HCT116 (cell line): ENCODE measurements at regions not wholly inside any gene's neighbourhood (a gene's known extent, or its start where the extent isn't known, plus 50 kb on each side); places are given as distances from the start of the nearest gene placed in this dataset.

Experiments
- ATAC-seq: fragments of 200-7000 bp; cut with Tn5 transposase; 2 replicates; pipeline ENCODE4 v1.9.1; 2020; ENCODE audit warnings: mild to moderate bottlenecking, moderate library complexity
- BruUV-seq: library from RNA; stranded (reverse); fragments of 400-500 nt; replicated peaks from 2 replicates; lab custom pipeline; 2021; lab: Mats Ljungman, UMichigan
- CTCF ChIA-PET: fragments of 300-600 bp; sonication (Branson Sonifier 250); formaldehyde crosslinking; loops from one replicate; lab custom pipeline; 2021; ENCODE audit warnings: antibody characterized with exemption; lab: Charles Lee
- POLR2A ChIA-PET: fragments of 300-600, 350-600 bp; sonication (Branson Sonifier 250); formaldehyde crosslinking; loops from one replicate; lab custom pipeline; 2021; ENCODE audit warnings: antibody characterized with exemption; lab: Charles Lee
- RAD21 ChIA-PET, 2 experiments: fragments of 300-600 bp; sonication (Branson Sonifier 250); formaldehyde crosslinking; loops; one replicate each; lab custom pipeline; 2023; ENCODE audit warnings: low total read pairs in 2 of 2; ENCODE audit not compliant: uncharacterized antibody in 2 of 2, unreplicated experiment in 2 of 2, low non-redundant PET in 1 of 2; lab: Charles Lee
- DNase-seq: peaks from one replicate; pipeline ENCODE4 v3.0.0-alpha.2; 2010; ENCODE audit warnings: low read depth, low spot score
- H2AFZ ChIP-seq: fragments of 200-600 bp; shearing (Covaris generic), sonication (generic); 2 replicates; pipeline ENCODE4 v1.6.1; 2017; ENCODE audit warnings: low read depth, mixed run types, mixed read lengths, antibody characterized with exemption, low read length; ENCODE audit not compliant: poor library complexity, severe bottlenecking
- H3K27ac ChIP-seq: 2 replicates; pipeline ENCODE4 v1.5.1; 2012; ENCODE audit warnings: low read depth, low read length
- H3K27me3 ChIP-seq: fragments of 200-600 bp; sonication (generic); 2 replicates; pipeline ENCODE4 v1.6.1; 2016; ENCODE audit warnings: mixed run types, low read length, mixed read lengths; ENCODE audit not compliant: insufficient read depth
- H3K36me3 ChIP-seq, 2 experiments: fragments of 200-500 bp in 1 of 2; fragments of 200-600 bp in 1 of 2; sonication (Bioruptor generic) in 1 of 2; sonication (generic) in 1 of 2; 2 replicates each; pipeline versions ENCODE4 v1.5.1 to v1.6.1; 2014 to 2016; ENCODE audit warnings: low read length in 2 of 2, inconsistent platforms in 1 of 2, mixed read lengths in 1 of 2, mixed run types in 1 of 2; ENCODE audit not compliant: insufficient read depth in 2 of 2, control insufficient read depth in 1 of 2
- H3K4me1 ChIP-seq, 2 experiments: fragments of 200-600 bp in 1 of 2; sonication (generic) in 1 of 2; 2 replicates each; pipeline versions ENCODE4 v1.5.1 to v1.6.1; 2012 to 2017; ENCODE audit warnings: low read length in 2 of 2, inconsistent platforms in 1 of 2, mild to moderate bottlenecking in 1 of 2, mixed read lengths in 1 of 2, mixed run types in 1 of 2, moderate library complexity in 1 of 2; ENCODE audit not compliant: insufficient read depth in 2 of 2, control insufficient read depth in 1 of 2
- H3K4me2 ChIP-seq: fragments of 200-600 bp; sonication (generic); 2 replicates; pipeline ENCODE4 v1.6.1; 2017; ENCODE audit warnings: mixed run types, low read length, mixed read lengths
- H3K4me3 ChIP-seq, 2 experiments: fragments of 200-600 bp in 1 of 2; sonication (generic) in 1 of 2; replicated peaks in 1 of 2; 2 replicates each; pipeline ENCODE4 v1.5.1; 2011 to 2016; ENCODE audit warnings: low read length in 2 of 2, control low read depth in 1 of 2, low read depth in 1 of 2, mild to moderate bottlenecking in 1 of 2, mixed read lengths in 1 of 2, mixed run types in 1 of 2
- H3K79me2 ChIP-seq: fragments of 200-600 bp; sonication (generic); 2 replicates; pipeline ENCODE4 v1.6.1; 2017; ENCODE audit warnings: mild to moderate bottlenecking, mixed run types, low read length, moderate library complexity, mixed read lengths; ENCODE audit not compliant: insufficient read depth
- H3K9ac ChIP-seq: fragments of 200-600 bp; sonication (generic); 2 replicates; pipeline ENCODE4 v1.6.1; 2016; ENCODE audit warnings: low read length, mixed read lengths
- H3K9me2 ChIP-seq: fragments of 200-600 bp; sonication (generic), shearing (Covaris generic); 2 replicates; pipeline ENCODE4 v1.6.1; 2017; ENCODE audit warnings: mixed run types, mild to moderate bottlenecking, moderate library complexity; ENCODE audit not compliant: insufficient read depth
- H3K9me3 ChIP-seq, 2 experiments: fragments of 200-500 bp in 1 of 2; fragments of 200-600 bp in 1 of 2; sonication (Bioruptor generic) in 1 of 2; sonication (generic) in 1 of 2; 2 replicates each; pipeline ENCODE4 v1.6.1; 2014 to 2017; ENCODE audit warnings: low read length in 2 of 2, mixed read lengths in 2 of 2, inconsistent platforms in 1 of 2, low read depth in 1 of 2, mild to moderate bottlenecking in 1 of 2, mixed run types in 1 of 2, moderate library complexity in 1 of 2; ENCODE audit not compliant: control insufficient read depth in 1 of 2, insufficient read depth in 1 of 2
- H4K20me1 ChIP-seq: fragments of 200-600 bp; sonication (generic), shearing (Covaris generic); 2 replicates; pipeline ENCODE4 v1.6.1; 2017; ENCODE audit warnings: mixed run types, mild to moderate bottlenecking, moderate library complexity; ENCODE audit not compliant: insufficient read depth
- FOSL1 ChIP-seq: IDR thresholded peaks from 2 replicates; pipeline ENCODE4 v1.6.1; 2012; ENCODE audit warnings: low read depth
- POLR2A ChIP-seq: IDR thresholded peaks from 2 replicates; pipeline ENCODE4 v1.7.0; 2011; ENCODE audit warnings: borderline replicate concordance; ENCODE audit not compliant: insufficient read depth, insufficient read length; ENCODE audit errors: extremely low read depth
- SIN3A ChIP-seq: IDR thresholded peaks from 2 replicates; pipeline ENCODE4 v1.6.1; 2012; ENCODE audit warnings: low read depth
- intact Hi-C: fragments of 100-400 bp; cut with micrococcal nuclease; formaldehyde crosslinking; loops from 2 replicates; pipeline ENCODE4 v1.10.0; 2022
- TF ChIP-seq, protein P1 (sequence below): IDR thresholded peaks from 2 replicates; pipeline ENCODE4 v1.6.1; 2011; ENCODE audit warnings: mild to moderate bottlenecking, low read length, moderate library complexity; ENCODE audit not compliant: insufficient replicate concordance; ENCODE audit errors: extremely low read depth

DNA sequence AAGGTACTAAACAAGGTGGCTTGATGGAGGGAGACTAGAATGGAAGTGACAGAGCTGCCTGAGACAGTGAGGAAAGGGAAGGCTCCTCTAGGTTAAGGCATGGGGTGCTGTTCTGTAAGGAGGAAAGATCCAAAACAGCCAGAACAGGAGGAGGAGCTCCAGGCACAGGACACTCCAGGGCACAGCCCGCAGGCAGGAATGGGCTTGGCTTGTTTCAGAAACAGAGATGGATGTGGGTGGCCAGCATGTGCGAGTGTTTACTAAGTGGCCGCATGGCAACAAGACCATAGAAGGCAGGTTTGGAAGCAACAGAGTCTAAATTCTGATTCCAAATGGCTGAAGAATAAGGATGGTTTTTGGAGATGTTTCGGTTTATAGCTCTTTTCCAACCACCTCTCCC lies 889.1 kb downstream of the AACS start:
- no peaks in the 10 kb centered on the region for H3K4me1 ChIP-seq
- no peaks in the 10 kb centered on the region for H4K20me1 ChIP-seq
- no peak overlapping the region for H3K4me3 ChIP-seq
- H3K79me2 ChIP-seq, result no peaks in the 10 kb centered on the region
- H3K27me3 ChIP-seq, result no peaks in the 10 kb centered on the region
- H3K36me3 ChIP-seq, result no peaks in the 10 kb centered on the region
- H3K27ac ChIP-seq, result no peak overlapping the region
- no peak for TF ChIP-seq POLR2A
- ATAC-seq (no peak), DNase-seq (no peak)
- no peaks in the 10 kb centered on the region for H3K9me2 ChIP-seq
- CTCF ChIA-PET, result no interaction called here
- RAD21 ChIA-PET, result no interaction called here
- H3K9me3 ChIP-seq, result peaks cover under 1 to 17% of the 10 kb centered on the region in 2 experiments; a peak in 2 of 4 replicates
- BruUV-seq, result no TSS peak
- no peak overlapping the region for H2AFZ ChIP-seq
- H3K9ac ChIP-seq, result no peak overlapping the region
- POLR2A ChIA-PET, result no interaction called here
- H3K4me2 ChIP-seq, result no peak overlapping the region
- intact Hi-C loops, result no loop called here

DNA sequence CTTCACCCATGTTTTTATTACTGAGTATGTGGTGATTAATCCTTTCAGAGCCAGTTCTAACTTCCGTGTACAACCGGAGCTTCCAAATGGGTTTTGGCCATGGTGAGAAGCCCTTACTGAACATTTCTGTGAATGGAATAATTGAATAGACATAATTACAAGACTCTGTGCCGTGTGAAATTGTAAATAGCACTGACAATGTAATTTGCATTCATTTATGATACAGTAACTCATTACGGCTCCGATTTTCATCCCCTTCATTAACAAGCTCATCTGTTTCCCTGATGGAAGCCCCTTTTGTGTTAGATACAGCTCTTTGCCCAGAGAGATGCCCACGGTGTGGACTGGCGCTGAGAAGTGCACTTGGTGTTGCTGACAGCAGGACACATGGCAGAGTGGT lies 891.0 kb downstream of the AACS start:
- no peak overlapping the region for H3K9ac ChIP-seq
- peaks cover 3 to 22% of the 10 kb centered on the region in 2 experiments; a peak in 2 of 4 replicates for H3K9me3 ChIP-seq
- H3K27me3 ChIP-seq, result no peaks in the 10 kb centered on the region
- ATAC-seq (no peak), DNase-seq (no peak)
- no peak overlapping the region for H3K4me3 ChIP-seq
- intact Hi-C loops, result no loop called here
- no peak for TF ChIP-seq FOSL1
- no peak for TF ChIP-seq POLR2A
- no peak for TF ChIP-seq SIN3A
- TF ChIP-seq, protein P1, sequence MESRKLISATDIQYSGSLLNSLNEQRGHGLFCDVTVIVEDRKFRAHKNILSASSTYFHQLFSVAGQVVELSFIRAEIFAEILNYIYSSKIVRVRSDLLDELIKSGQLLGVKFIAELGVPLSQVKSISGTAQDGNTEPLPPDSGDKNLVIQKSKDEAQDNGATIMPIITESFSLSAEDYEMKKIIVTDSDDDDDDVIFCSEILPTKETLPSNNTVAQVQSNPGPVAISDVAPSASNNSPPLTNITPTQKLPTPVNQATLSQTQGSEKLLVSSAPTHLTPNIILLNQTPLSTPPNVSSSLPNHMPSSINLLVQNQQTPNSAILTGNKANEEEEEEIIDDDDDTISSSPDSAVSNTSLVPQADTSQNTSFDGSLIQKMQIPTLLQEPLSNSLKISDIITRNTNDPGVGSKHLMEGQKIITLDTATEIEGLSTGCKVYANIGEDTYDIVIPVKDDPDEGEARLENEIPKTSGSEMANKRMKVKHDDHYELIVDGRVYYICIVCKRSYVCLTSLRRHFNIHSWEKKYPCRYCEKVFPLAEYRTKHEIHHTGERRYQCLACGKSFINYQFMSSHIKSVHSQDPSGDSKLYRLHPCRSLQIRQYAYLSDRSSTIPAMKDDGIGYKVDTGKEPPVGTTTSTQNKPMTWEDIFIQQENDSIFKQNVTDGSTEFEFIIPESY, result no peak
- TF ChIP-seq, all 23 proteins: peak for 0
- POLR2A ChIA-PET, result no interaction called here
- Histone ChIP-seq H3K4me1 (no peaks in the 10 kb centered on the region), H3K27ac (no peak overlapping the region), H3K4me2 (no peak overlapping the region), H4K20me1 (no peaks in the 10 kb centered on the region), H3K36me3 (no peaks in the 10 kb centered on the region), H2AFZ (no peak overlapping the region), H3K9me2 (no peaks in the 10 kb centered on the region), H3K79me2 (no peaks in the 10 kb centered on the region)
- CTCF ChIA-PET, result no interaction called here
- no TSS peak for BruUV-seq
- RAD21 ChIA-PET, result no interaction called here
